ENCODE measurements at regions not wholly inside any gene's neighbourhood (a gene's known extent, or its start where the extent isn't known, plus 50 kb on each side); places are given as distances from the start of the nearest gene placed in this dataset.
"Not testable (repeated sequence)": the region's sequence is repeated elsewhere in the genome, so short reads cannot be mapped to it uniquely, and the experiment has no call there.

DNA sequence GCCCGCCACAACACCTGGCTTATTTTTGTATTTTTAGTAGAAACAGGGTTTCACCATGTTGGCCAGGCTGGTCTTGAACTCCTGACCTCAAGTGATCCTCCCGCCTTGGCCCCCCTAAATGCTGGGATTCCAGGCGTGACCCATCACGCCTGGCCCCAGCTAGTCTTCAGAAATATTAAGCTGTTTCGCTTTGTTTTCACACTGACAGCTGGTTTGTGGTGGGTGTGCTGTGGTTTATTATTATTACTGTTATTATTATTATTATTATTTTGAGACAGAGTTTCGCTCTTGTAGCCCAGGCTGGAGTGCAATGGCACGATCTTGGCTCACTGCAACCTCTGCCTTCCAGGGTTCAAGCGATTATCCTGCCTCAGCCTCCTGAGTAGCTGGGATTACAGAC is 101.6 kb upstream of the CCZ1B start:
- H3K4ac ChIP-seq (ENCODE audit: low read depth, low read length); H3K36me3 Mint-ChIP-seq (ENCODE audit: insufficient read depth in 1 of 3, low read depth in 3 of 3); H2BK20ac ChIP-seq (ENCODE audit: low read depth, low read length, poor library complexity, severe bottlenecking); H2BK15ac ChIP-seq (ENCODE audit: low read depth, low read length); H2AK5ac ChIP-seq (ENCODE audit: insufficient read length, low read length); H3K4me3 Mint-ChIP-seq; H2BK12ac ChIP-seq (ENCODE audit: insufficient read length, low read depth, low read length); H3K56ac ChIP-seq (ENCODE audit: insufficient read length, low read depth, low read length); H2BK120ac ChIP-seq (ENCODE audit: low read depth, low read length, poor library complexity, severe bottlenecking); H3K4me2 ChIP-seq (ENCODE audit: insufficient read depth, insufficient read length, low read length); H3K79me2 ChIP-seq (ENCODE audit: insufficient read depth, low read length); H3K18ac ChIP-seq (ENCODE audit: insufficient read length, low read depth, low read length); H3K23me2 ChIP-seq (ENCODE audit: insufficient read length, low read depth, low read length, poor library complexity, severe bottlenecking); H3K9me3 ChIP-seq (ENCODE audit: control insufficient read depth, low read depth, low read length); H3K4me1 ChIP-seq (ENCODE audit: insufficient read depth, low read length); H4K5ac ChIP-seq (ENCODE audit: insufficient read length, low read depth, low read length); H3K27ac Mint-ChIP-seq; H4K8ac ChIP-seq (replicated peaks; ENCODE audit: insufficient read length, low read depth, low read length); H3K23ac ChIP-seq (ENCODE audit: insufficient read length, low read depth, low read length); H3K79me1 ChIP-seq (ENCODE audit: insufficient read depth, low read depth, low read length, poor library complexity, severe bottlenecking); H3K27me3 Mint-ChIP-seq (ENCODE audit: low read depth); H3K14ac ChIP-seq (ENCODE audit: insufficient read depth, low read length); H3K9ac ChIP-seq (ENCODE audit: extremely low read depth, insufficient read length, low read length); H3K27ac ChIP-seq (ENCODE audit: insufficient read length, low read depth, low read length); H3T11ph ChIP-seq (ENCODE audit: low read length); H2BK5ac ChIP-seq (ENCODE audit: insufficient read length, low read length); H3K27me3 ChIP-seq (ENCODE audit: insufficient read depth, low read length); H3K9me3 Mint-ChIP-seq; H2AFZ ChIP-seq (ENCODE audit: low read length); H4K91ac ChIP-seq (ENCODE audit: insufficient read length, low read depth, low read length); H4K20me1 ChIP-seq (ENCODE audit: control insufficient read depth, insufficient read depth, insufficient read length); DNase-seq: not testable (repeated sequence)
- H3K4me1 Mint-ChIP-seq, result peaks cover 19 to 29% of the 10 kb centered on the region in 2 experiments
- no CpG with 5 or more reads among the region's 8 CpGs for WGBS (ENCODE audit: extremely low coverage, insufficient read length, low lambda C conversion rate)

DNA sequence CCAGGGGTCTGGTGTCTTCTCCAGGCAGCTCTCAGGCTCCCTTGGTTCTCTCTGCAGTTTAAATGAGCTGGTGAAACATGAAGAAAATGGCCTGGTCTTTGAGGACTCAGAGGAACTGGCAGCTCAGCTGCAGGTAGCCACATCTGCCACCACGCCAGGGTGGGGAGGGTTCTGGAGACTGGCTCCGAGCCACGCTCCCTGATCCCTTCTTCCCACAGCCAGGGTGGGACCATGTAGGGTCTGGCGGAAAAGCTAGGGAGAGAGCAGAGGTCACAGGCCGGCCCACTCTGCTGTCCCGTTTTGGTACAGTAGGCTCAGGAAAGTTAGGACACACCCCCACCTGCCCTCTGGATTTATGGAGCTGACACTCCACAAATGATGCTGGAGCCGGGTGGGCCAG is 103.5 kb upstream of the CCZ1B start:
- not testable (repeated sequence) for H3K79me1 ChIP-seq (ENCODE audit: insufficient read depth, low read depth, low read length, poor library complexity, severe bottlenecking); H2AK5ac ChIP-seq (ENCODE audit: insufficient read length, low read length); H3K27me3 ChIP-seq (ENCODE audit: insufficient read depth, low read length); H2BK120ac ChIP-seq (ENCODE audit: low read depth, low read length, poor library complexity, severe bottlenecking); H3K27ac ChIP-seq (ENCODE audit: insufficient read length, low read depth, low read length); H3K23ac ChIP-seq (ENCODE audit: insufficient read length, low read depth, low read length); H2AFZ ChIP-seq (ENCODE audit: low read length); H3K9me3 Mint-ChIP-seq; H2BK15ac ChIP-seq (ENCODE audit: low read depth, low read length); H3T11ph ChIP-seq (ENCODE audit: low read length); DNase-seq; H3K56ac ChIP-seq (ENCODE audit: insufficient read length, low read depth, low read length); H3K4me1 ChIP-seq (ENCODE audit: insufficient read depth, low read length); H3K36me3 Mint-ChIP-seq (ENCODE audit: insufficient read depth in 1 of 3, low read depth in 3 of 3); H4K91ac ChIP-seq (ENCODE audit: insufficient read length, low read depth, low read length); H3K9me3 ChIP-seq (ENCODE audit: control insufficient read depth, low read depth, low read length); H4K5ac ChIP-seq (ENCODE audit: insufficient read length, low read depth, low read length); H3K23me2 ChIP-seq (ENCODE audit: insufficient read length, low read depth, low read length, poor library complexity, severe bottlenecking); H3K4me3 Mint-ChIP-seq; H2BK20ac ChIP-seq (ENCODE audit: low read depth, low read length, poor library complexity, severe bottlenecking); H3K9ac ChIP-seq (ENCODE audit: extremely low read depth, insufficient read length, low read length); H4K8ac ChIP-seq (replicated peaks; ENCODE audit: insufficient read length, low read depth, low read length); H3K14ac ChIP-seq (ENCODE audit: insufficient read depth, low read length); H3K18ac ChIP-seq (ENCODE audit: insufficient read length, low read depth, low read length); H3K27ac Mint-ChIP-seq; H3K27me3 Mint-ChIP-seq (ENCODE audit: low read depth); H2BK5ac ChIP-seq (ENCODE audit: insufficient read length, low read length); H3K79me2 ChIP-seq (ENCODE audit: insufficient read depth, low read length); H3K4me2 ChIP-seq (ENCODE audit: insufficient read depth, insufficient read length, low read length); H4K20me1 ChIP-seq (ENCODE audit: control insufficient read depth, insufficient read depth, insufficient read length); H3K4ac ChIP-seq (ENCODE audit: low read depth, low read length); H2BK12ac ChIP-seq (ENCODE audit: insufficient read length, low read depth, low read length)
- peaks cover 19 to 29% of the 10 kb centered on the region in 2 experiments for H3K4me1 Mint-ChIP-seq
- no CpG with 5 or more reads among the region's 7 CpGs for WGBS (ENCODE audit: extremely low coverage, insufficient read length, low lambda C conversion rate)
